OCI-LY7 (cell line): ENCODE measurements at regions not wholly inside any gene's neighbourhood (a gene's known extent, or its start where the extent isn't known, plus 50 kb on each side); places are given as distances from the start of the nearest gene placed in this dataset.

Experiments
- BruUV-seq: library from RNA; stranded (reverse); fragments of 400-500 nt; replicated peaks from 2 replicates; lab custom pipeline; 2021; lab: Mats Ljungman, UMichigan
- CTCF ChIA-PET: fragments of 300-600 bp; sonication (Branson Sonifier 250); formaldehyde crosslinking; loops from one replicate; lab custom pipeline; 2022; ENCODE audit warnings: antibody characterized with exemption; ENCODE audit not compliant: unreplicated experiment; lab: Charles Lee
- POLR2A ChIA-PET: fragments of 300-600 bp; sonication (Branson Sonifier 250); formaldehyde crosslinking; loops from one replicate; lab custom pipeline; 2022; ENCODE audit warnings: antibody characterized with exemption; lab: Charles Lee
- DNase-seq: peaks from one replicate; pipeline ENCODE4 v3.0.0-alpha.2; 2015; ENCODE audit warnings: low spot score
- H2AFZ ChIP-seq: fragments of 200-600 bp; sonication (generic), shearing (Covaris generic); 2 replicates; pipeline ENCODE4 v1.6.1; 2014; ENCODE audit warnings: mild to moderate bottlenecking, antibody characterized with exemption, low read length, moderate library complexity
- H3K27ac ChIP-seq: fragments of 200-600 bp; sonication (generic); 2 replicates; pipeline ENCODE4 v1.5.1; 2014; ENCODE audit warnings: mixed run types, low read depth, mild to moderate bottlenecking, moderate library complexity, low read length, inconsistent platforms; ENCODE audit not compliant: poor library complexity, severe bottlenecking
- H3K36me3 ChIP-seq: fragments of 200-600 bp; sonication (generic); 2 replicates; pipeline ENCODE4 v1.6.1; 2014; ENCODE audit warnings: mild to moderate bottlenecking, antibody characterized with exemption, low read length, moderate library complexity, mixed read lengths; ENCODE audit not compliant: insufficient read depth
- H3K4me1 ChIP-seq: fragments of 200-600 bp; sonication (generic); 2 replicates; pipeline ENCODE4 v1.5.1; 2014; ENCODE audit warnings: mild to moderate bottlenecking, low read length; ENCODE audit not compliant: insufficient read depth, poor library complexity, severe bottlenecking
- H3K4me2 ChIP-seq: fragments of 200-600 bp; sonication (generic); 2 replicates; pipeline ENCODE4 v1.6.1; 2014; ENCODE audit warnings: mild to moderate bottlenecking, low read length
- H3K4me3 ChIP-seq: fragments of 200-600 bp; sonication (generic); 2 replicates; pipeline ENCODE4 v1.5.1; 2014; ENCODE audit warnings: mild to moderate bottlenecking, low read depth, low read length; ENCODE audit not compliant: poor library complexity, severe bottlenecking
- H3K79me2 ChIP-seq: fragments of 200-600 bp; sonication (generic); 2 replicates; pipeline ENCODE4 v1.6.1; 2016; ENCODE audit warnings: low read depth, mild to moderate bottlenecking, low read length, moderate library complexity, mixed read lengths; ENCODE audit not compliant: insufficient read depth
- H3K9me2 ChIP-seq: fragments of 200-600 bp; sonication (generic); 2 replicates; pipeline ENCODE4 v1.6.1; 2016; ENCODE audit warnings: mild to moderate bottlenecking, low read length, mixed read lengths; ENCODE audit not compliant: insufficient read depth
- H3K9me3 ChIP-seq: fragments of 200-600 bp; sonication (generic); 2 replicates; pipeline ENCODE4 v1.6.1; 2014; ENCODE audit warnings: mild to moderate bottlenecking, mixed run types, low read length, mixed read lengths
- H4K20me1 ChIP-seq: fragments of 200-600 bp; sonication (generic); 2 replicates; pipeline ENCODE4 v1.6.1; 2014; ENCODE audit warnings: mild to moderate bottlenecking, antibody characterized with exemption, low read length, moderate library complexity, mixed read lengths; ENCODE audit not compliant: insufficient read depth
- CTCF ChIP-seq: fragments of 200-600 bp; sonication (generic); conservative IDR thresholded peaks from 2 replicates; pipeline ENCODE4 v1.5.1; 2014; ENCODE audit warnings: mild to moderate bottlenecking, antibody characterized with exemption, low read length, moderate library complexity, mixed read lengths
- EZH2phosphoT487 ChIP-seq: fragments of 200-600 bp; sonication (generic); IDR thresholded peaks from 2 replicates; pipeline ENCODE4 v1.6.1; 2018; ENCODE audit warnings: low read depth, borderline replicate concordance, mild to moderate bottlenecking, mixed run types, antibody characterized with exemption, low read length, moderate library complexity, mixed read lengths
- intact Hi-C: fragments of 100-400 bp; cut with micrococcal nuclease; formaldehyde crosslinking; loops from one replicate; pipeline ENCODE4 v1.10.0; 2022; ENCODE audit not compliant: unreplicated experiment

- no TSS peak for BruUV-seq
- Histone ChIP-seq H3K4me1 (no peaks in the 10 kb centered on the region), H3K79me2 (no peaks in the 10 kb centered on the region), H2AFZ (no peak overlapping the region), H3K4me2 (no peak overlapping the region), H3K36me3 (no peaks in the 10 kb centered on the region), H3K9me3 (no peaks in the 10 kb centered on the region), H3K27ac (no peak overlapping the region), H3K9me2 (no peaks in the 10 kb centered on the region), H3K4me3 (no peak overlapping the region), H4K20me1 (no peaks in the 10 kb centered on the region)
- no peak for TF ChIP-seq EZH2phosphoT487
- no peak for TF ChIP-seq CTCF
- DNase-seq = no peak
- ChIA-PET POLR2A (no interaction called here), CTCF (no interaction called here)
- intact Hi-C loops = no loop called here
Observed at GRCh38 chr1:37238364-37239224, 204.3 kb upstream of the GRIK3 start.

- Histone ChIP-seq H3K27ac (no peak overlapping the region), H3K4me3 (no peak overlapping the region), H4K20me1 (no peaks in the 10 kb centered on the region), H3K4me1 (no peaks in the 10 kb centered on the region), H3K9me2 (no peaks in the 10 kb centered on the region), H3K36me3 (no peaks in the 10 kb centered on the region), H3K79me2 (no peaks in the 10 kb centered on the region), H2AFZ (no peak overlapping the region), H3K4me2 (no peak overlapping the region), H3K9me3 (no peaks in the 10 kb centered on the region)
- intact Hi-C loops = no loop called here
- ChIA-PET CTCF (no interaction called here), POLR2A (no interaction called here)
- no TSS peak for BruUV-seq
- no peak for DNase-seq
- TF ChIP-seq CTCF (no peak), EZH2phosphoT487 (no peak)
Observed at GRCh38 chr1:37239225-37239740, 205.0 kb upstream of the GRIK3 start.

GRCh38 chr1:37240897-37241296 is 206.6 kb upstream of the GRIK3 start:
- H4K20me1 ChIP-seq = no peaks in the 10 kb centered on the region
- no peaks in the 10 kb centered on the region for H3K4me1 ChIP-seq
- CTCF ChIA-PET = no interaction called here
- no peak overlapping the region for H3K4me2 ChIP-seq
- DNase-seq = no peak
- intact Hi-C loops = no loop called here
- no peak overlapping the region for H3K27ac ChIP-seq
- H3K9me3 ChIP-seq = no peaks in the 10 kb centered on the region
- POLR2A ChIA-PET = no interaction called here
- TF ChIP-seq CTCF (no peak), EZH2phosphoT487 (no peak)
- no peaks in the 10 kb centered on the region for H3K79me2 ChIP-seq
- H2AFZ ChIP-seq = no peak overlapping the region
- BruUV-seq = no TSS peak
- no peaks in the 10 kb centered on the region for H3K9me2 ChIP-seq
- H3K4me3 ChIP-seq = no peak overlapping the region
- H3K36me3 ChIP-seq = no peaks in the 10 kb centered on the region
